ENCODE measurements at regions not wholly inside any gene's neighbourhood (a gene's known extent, or its start where the extent isn't known, plus 50 kb on each side); places are given as distances from the start of the nearest gene placed in this dataset.

DNA sequence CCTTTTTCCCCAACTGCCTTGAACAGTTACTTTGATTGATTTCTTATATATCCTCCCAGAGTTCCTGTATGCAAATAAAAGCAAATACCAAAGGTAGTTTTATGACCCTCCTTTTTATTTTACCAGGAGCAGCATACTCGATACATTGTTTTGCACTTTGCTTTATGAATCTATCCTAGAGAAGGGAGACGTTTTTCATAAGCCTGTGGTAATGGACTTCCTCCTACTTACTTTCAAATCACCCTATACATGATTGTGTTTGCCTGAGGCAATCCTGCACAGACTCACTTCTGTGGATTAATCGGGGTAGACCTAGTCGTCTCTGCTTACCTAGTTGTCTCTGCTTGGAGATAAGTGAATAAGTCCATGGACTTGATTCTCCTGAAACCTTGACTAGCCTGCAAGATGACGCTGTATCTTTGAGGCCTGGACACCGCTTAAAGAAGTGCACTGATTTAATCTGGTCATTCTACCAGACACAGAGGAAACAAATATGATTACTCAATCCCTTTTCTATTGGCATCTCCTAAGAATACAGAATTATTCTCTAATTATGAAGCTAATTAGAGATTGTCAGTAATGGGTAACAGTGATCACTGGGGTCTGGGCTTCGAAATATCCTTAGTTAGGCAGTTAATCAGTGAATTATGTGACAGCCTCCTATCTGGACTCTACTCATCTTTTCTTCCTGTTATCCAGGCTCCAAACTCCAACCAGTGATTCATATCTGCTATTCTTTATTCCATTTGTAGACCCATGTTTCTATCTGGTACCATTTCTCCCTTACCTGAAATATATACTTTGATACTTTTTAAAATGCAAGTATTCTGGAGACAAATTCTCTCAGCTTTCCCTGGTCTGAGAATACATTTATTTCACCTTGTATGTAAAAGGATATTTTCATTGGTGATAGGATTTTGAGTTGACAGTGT lies 447.4 kb upstream of the TRIB2 start:
- H3K27me3 ChIP-seq = no peaks in the 10 kb centered on the region
- H3K4me1 ChIP-seq = no peaks in the 10 kb centered on the region
- no peak overlapping the region for H3K4me3 ChIP-seq
- TF ChIP-seq, protein P1, sequence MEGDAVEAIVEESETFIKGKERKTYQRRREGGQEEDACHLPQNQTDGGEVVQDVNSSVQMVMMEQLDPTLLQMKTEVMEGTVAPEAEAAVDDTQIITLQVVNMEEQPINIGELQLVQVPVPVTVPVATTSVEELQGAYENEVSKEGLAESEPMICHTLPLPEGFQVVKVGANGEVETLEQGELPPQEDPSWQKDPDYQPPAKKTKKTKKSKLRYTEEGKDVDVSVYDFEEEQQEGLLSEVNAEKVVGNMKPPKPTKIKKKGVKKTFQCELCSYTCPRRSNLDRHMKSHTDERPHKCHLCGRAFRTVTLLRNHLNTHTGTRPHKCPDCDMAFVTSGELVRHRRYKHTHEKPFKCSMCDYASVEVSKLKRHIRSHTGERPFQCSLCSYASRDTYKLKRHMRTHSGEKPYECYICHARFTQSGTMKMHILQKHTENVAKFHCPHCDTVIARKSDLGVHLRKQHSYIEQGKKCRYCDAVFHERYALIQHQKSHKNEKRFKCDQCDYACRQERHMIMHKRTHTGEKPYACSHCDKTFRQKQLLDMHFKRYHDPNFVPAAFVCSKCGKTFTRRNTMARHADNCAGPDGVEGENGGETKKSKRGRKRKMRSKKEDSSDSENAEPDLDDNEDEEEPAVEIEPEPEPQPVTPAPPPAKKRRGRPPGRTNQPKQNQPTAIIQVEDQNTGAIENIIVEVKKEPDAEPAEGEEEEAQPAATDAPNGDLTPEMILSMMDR (IDR thresholded peaks at IDR 0.05) = no peak
- no peak for TF ChIP-seq POLR2A (IDR thresholded peaks at IDR 0.05)
- DNase-seq = no peak
- H3K27ac ChIP-seq = no peak overlapping the region
- intact Hi-C loops (cut with DNase I; ENCODE audit: low total_unique reads) = no loop called here
- no peaks in the 10 kb centered on the region for H3K36me3 ChIP-seq (ENCODE audit: low read depth, missing control alignments)
- H3K9me3 ChIP-seq = no peaks in the 10 kb centered on the region
- WGBS, 2 donors = 86% methylated on average over 7 of the region's 7 CpGs

DNA sequence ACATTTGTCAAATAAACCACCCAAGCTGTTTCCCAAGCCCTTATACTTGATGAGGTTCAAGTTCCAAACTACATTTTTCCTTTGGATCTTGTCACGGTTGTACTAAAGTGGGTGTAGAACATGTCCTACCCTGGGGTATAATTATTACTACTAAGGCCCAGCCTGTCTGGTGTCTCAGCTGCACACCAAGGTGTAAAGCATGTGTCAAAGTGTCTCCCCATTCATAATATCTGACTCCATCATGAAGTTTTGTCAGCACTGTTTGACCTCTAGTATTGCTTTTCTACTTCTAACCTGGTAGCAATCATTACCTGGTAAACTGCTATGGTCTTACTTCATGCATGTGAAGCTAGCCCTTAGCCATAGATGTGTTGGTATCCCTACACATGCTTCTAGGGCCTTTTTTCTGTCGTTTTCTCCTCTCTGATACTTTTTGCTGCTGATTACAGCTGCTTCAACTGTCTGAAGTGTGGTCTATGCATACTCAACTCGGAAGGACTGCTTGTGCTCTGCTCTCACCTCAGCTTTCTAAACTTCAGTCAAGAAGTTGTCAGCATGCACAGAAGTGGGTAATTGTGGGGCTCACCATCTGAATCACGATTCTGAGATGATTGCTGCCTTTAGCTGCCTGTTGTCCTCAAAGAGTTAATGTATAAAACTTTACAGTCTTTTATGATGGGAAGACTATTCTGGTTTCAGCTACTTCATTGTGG lies 445.7 kb upstream of the TRIB2 start:
- DNase-seq = no peak
- H3K27me3 ChIP-seq = no peaks in the 10 kb centered on the region
- no peaks in the 10 kb centered on the region for H3K4me1 ChIP-seq
- intact Hi-C loops (cut with DNase I; ENCODE audit: low total_unique reads) = no loop called here
- 76 to 80% methylated on average over 4 of the region's 4 CpGs for WGBS, 2 donors
- TF ChIP-seq, protein P1 (IDR thresholded peaks at IDR 0.05) = no peak
- TF ChIP-seq POLR2A (IDR thresholded peaks at IDR 0.05) = no peak
- H3K27ac ChIP-seq = no peak overlapping the region
- H3K4me3 ChIP-seq = no peak overlapping the region
- no peaks in the 10 kb centered on the region for H3K36me3 ChIP-seq (ENCODE audit: low read depth, missing control alignments)
- no peaks in the 10 kb centered on the region for H3K9me3 ChIP-seq

DNA sequence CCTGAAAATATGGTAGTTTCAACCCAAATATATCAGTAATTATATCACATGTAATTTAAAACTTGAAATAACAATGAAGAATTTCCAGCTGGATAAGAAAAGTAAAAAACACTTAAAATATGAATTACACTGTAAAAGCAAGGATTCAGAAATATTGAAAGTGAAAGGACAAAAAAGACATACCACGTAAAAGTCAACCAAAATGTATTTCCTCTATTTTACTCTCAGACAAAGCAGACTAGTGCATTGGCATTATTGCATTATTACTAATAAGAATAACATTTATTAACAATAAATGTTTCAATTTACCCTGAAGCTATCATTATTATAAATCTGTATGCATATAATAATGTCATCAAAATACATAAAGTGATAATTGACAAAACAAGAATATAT lies 445.1 kb upstream of the TRIB2 start:
- intact Hi-C loops (cut with DNase I; ENCODE audit: low total_unique reads) = no loop called here
- Histone ChIP-seq H3K4me3 (no peak overlapping the region), H3K27ac (no peak overlapping the region), H3K36me3 (ENCODE audit: low read depth, missing control alignments) (no peaks in the 10 kb centered on the region), H3K9me3 (no peaks in the 10 kb centered on the region), H3K27me3 (no peaks in the 10 kb centered on the region), H3K4me1 (no peaks in the 10 kb centered on the region)
- 79% methylated on average over 1 of the region's 1 CpG for WGBS, 2 donors
- TF ChIP-seq, protein P1 (IDR thresholded peaks at IDR 0.05) = no peak
- TF ChIP-seq POLR2A (IDR thresholded peaks at IDR 0.05) = no peak
- DNase-seq = no peak

DNA sequence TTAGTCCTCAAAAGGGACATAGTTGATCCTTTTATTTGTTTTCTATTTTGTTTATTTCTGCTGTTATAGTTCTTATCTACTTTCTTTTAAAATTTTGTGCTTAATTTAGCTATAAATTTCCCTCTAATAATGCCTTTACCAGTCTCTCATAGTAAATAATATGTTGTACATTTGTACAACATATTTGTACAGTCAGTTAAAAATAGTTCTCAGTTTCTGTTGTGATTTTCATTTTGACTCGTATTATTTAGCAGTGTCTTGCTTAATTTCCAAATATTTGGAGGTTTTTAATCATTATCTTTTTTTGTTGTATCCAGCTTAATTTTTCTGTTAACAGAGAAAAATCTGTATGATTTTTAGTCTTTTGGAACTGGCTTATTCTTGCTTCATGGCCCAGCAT lies 443.6 kb upstream of the TRIB2 start:
- intact Hi-C loops (cut with DNase I; ENCODE audit: low total_unique reads) = no loop called here
- H3K4me1 ChIP-seq = peaks cover 7% of the 10 kb centered on the region
- no peak overlapping the region for H3K27ac ChIP-seq
- no peak overlapping the region for H3K4me3 ChIP-seq
- whole genome bisulfite sequencing, 2 donors = 33 to 44% methylated on average over 1 of the region's 1 CpG
- TF ChIP-seq, protein P1 (IDR thresholded peaks at IDR 0.05) = no peak
- TF ChIP-seq POLR2A (IDR thresholded peaks at IDR 0.05) = no peak
- no peaks in the 10 kb centered on the region for H3K9me3 ChIP-seq
- DNase-seq = no peak
- H3K36me3 ChIP-seq (ENCODE audit: low read depth, missing control alignments) = no peaks in the 10 kb centered on the region
- H3K27me3 ChIP-seq = no peaks in the 10 kb centered on the region
